HEK293T (cell line): ENCODE measurements at regions not wholly inside any gene's neighbourhood (a gene's known extent, or its start where the extent isn't known, plus 50 kb on each side); places are given as distances from the start of the nearest gene placed in this dataset.

Experiments
- BHLHE40 ChIP-seq: fragments of 450-650 bp; IDR thresholded peaks from 2 replicates; pipeline ENCODE4 v1.6.1; 2016; ENCODE audit warnings: mild to moderate bottlenecking, moderate library complexity, borderline replicate concordance
- FOXA1 ChIP-seq: fragments of 450-650 bp; IDR thresholded peaks from 2 replicates; pipeline ENCODE4 v1.6.1; 2016; ENCODE audit warnings: mild to moderate bottlenecking
- FOXM1 ChIP-seq: fragments of 450-650 bp; IDR thresholded peaks from 2 replicates; pipeline ENCODE4 v1.6.1; 2017; ENCODE audit warnings: mild to moderate bottlenecking, borderline replicate concordance
- L3MBTL2 ChIP-seq: fragments of 450-650 bp; conservative IDR thresholded peaks from 2 replicates; pipeline ENCODE4 v1.6.1; 2016; ENCODE audit warnings: mild to moderate bottlenecking
- NFRKB ChIP-seq: fragments of 450-650 bp; IDR thresholded peaks from 2 replicates; pipeline ENCODE4 v1.6.1; 2016; ENCODE audit warnings: mild to moderate bottlenecking, moderate library complexity
- PKNOX1 ChIP-seq: fragments of 450-650 bp; IDR thresholded peaks from 2 replicates; pipeline ENCODE4 v1.6.1; 2016
- SP1 ChIP-seq: fragments of 450-650 bp; IDR thresholded peaks from 2 replicates; pipeline ENCODE4 v1.6.1; 2017
- SUZ12 ChIP-seq: fragments of 450-650 bp; IDR thresholded peaks from 2 replicates; pipeline ENCODE4 v1.6.1; 2016; ENCODE audit warnings: mild to moderate bottlenecking
- TARDBP ChIP-seq: fragments of 450-650 bp; IDR thresholded peaks from 2 replicates; pipeline ENCODE4 v1.6.1; 2016

GRCh38 chr6:98308564-98308963, 525.8 kb upstream of the POU3F2 start:
- TF ChIP-seq PKNOX1 (no peak), L3MBTL2 (no peak), SP1 (no peak), TARDBP (no peak), NFRKB (no peak), FOXA1 (no peak), FOXM1 (no peak), SUZ12 (no peak), BHLHE40 (no peak)
